ENCODE measurements at regions not wholly inside any gene's neighbourhood (a gene's known extent, or its start where the extent isn't known, plus 50 kb on each side); places are given as distances from the start of the nearest gene placed in this dataset.
A peak's percentile ranks its signal among the peaks of the same experiment; 100 is the strongest.

DNA sequence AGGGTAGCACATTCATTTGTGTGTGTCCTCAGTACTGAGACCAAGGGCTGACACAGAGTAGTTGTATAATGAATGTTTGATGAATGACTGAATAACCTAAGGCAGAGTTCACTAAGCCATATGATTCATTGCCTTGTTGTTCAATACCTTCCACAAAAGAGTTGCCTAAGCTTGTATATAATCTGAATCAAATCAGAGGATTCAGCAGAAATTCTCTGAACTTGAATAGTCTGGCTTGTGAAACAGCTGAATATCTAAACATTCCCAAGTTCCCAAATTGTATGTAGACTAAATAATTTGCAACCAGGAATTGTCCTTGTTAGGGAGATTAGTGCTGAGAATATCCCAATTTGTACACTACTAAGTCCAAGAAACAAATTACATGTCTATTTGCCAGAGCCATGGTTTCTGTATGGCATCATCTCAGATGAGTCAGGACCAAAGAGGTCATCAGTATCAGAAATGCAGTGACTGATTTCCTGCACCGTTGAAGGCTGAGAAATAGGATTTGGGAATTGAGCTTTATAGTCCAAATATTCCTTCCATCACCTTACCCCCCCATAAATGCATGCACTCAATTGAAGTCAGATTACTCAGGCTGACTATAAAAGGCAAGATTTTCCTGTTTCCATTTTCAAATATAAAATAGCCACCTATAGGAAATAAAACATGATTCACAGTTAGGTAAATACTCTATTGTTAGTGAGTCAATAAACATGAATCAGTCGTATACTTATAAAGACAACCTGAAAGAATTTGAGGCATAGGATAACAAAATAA, 168.7 kb downstream of the PHLDA1 start:
- 0 out of 2 replicates have a peak, but pooled peaks have one; percentile 29 for TF ChIP-seq ZNF660 (tag by site-specific recombination; IDR thresholded peaks at IDR 0.05)
- TF ChIP-seq, protein P1, sequence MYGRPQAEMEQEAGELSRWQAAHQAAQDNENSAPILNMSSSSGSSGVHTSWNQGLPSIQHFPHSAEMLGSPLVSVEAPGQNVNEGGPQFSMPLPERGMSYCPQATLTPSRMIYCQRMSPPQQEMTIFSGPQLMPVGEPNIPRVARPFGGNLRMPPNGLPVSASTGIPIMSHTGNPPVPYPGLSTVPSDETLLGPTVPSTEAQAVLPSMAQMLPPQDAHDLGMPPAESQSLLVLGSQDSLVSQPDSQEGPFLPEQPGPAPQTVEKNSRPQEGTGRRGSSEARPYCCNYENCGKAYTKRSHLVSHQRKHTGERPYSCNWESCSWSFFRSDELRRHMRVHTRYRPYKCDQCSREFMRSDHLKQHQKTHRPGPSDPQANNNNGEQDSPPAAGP (tag by site-specific recombination; IDR thresholded peaks at IDR 0.05), result no peak
- H3K4me3 ChIP-seq (ENCODE audit: low read depth, low read length), result no peak overlapping the region
- no peaks in the 10 kb centered on the region for H3K9me3 ChIP-seq (ENCODE audit: control insufficient read depth, insufficient read depth, low read depth, low read length)
- no peak overlapping the region for H3K27ac ChIP-seq (ENCODE audit: extremely low read depth, low read depth, low read length)
- ChIA-PET CTCF (interaction anchor here (0.7 kb wide), 1 partner anchor 129 kb away, joined by 3 read pairs; no protein-coding TSS in a partner anchor), POLR2A (no interaction called here)
- H3K4me1 ChIP-seq (ENCODE audit: control insufficient read depth, insufficient read depth, low read length), result no peaks in the 10 kb centered on the region
- H3K36me3 ChIP-seq (ENCODE audit: control insufficient read depth in 2 of 2, insufficient read depth in 1 of 2, low read length in 2 of 2), result no peaks in the 10 kb centered on the region

DNA sequence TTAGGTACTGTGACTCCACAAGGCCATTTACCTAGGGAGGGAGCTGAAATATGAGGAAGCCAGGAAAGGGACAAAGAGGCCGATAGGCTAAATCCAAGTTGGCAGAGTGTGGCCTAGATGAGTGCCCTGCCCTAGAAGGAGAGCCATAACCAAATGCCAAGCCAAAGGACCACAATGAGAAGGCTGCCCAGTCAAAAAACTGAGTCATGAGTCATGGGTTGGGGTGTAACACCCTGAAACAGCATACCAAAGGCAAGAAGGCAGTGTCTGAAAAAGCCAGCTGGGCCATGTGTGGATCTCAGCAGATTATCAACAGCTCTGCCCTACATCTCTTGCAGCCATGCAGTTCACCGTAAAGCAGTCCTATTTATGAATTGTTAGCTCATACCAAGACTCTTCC, 171.7 kb downstream of the PHLDA1 start:
- Histone ChIP-seq H3K27ac (ENCODE audit: extremely low read depth, low read depth, low read length) (no peak overlapping the region), H3K4me1 (ENCODE audit: control insufficient read depth, insufficient read depth, low read length) (no peaks in the 10 kb centered on the region), H3K9me3 (ENCODE audit: control insufficient read depth, insufficient read depth, low read depth, low read length) (no peaks in the 10 kb centered on the region), H3K36me3 (ENCODE audit: control insufficient read depth in 2 of 2, insufficient read depth in 1 of 2, low read length in 2 of 2) (no peaks in the 10 kb centered on the region), H3K4me3 (ENCODE audit: low read depth, low read length) (no peak overlapping the region)
- TF ChIP-seq ZNF157 (tag by site-specific recombination; IDR thresholded peaks at IDR 0.05) (no peak), ZNF292 (tag by site-specific recombination; IDR thresholded peaks at IDR 0.05; ENCODE audit: borderline replicate concordance, low read depth) (no peak), ZNF302 (tag by site-specific recombination; IDR thresholded peaks at IDR 0.05; ENCODE audit: low read depth) (no peak), ZNF510 (tag by site-specific recombination; IDR thresholded peaks at IDR 0.05; ENCODE audit: insufficient replicate concordance) (no peak), ZNF311 (tag by site-specific recombination; IDR thresholded peaks at IDR 0.05; ENCODE audit: borderline replicate concordance) (no peak), ZNF629 (tag by site-specific recombination; IDR thresholded peaks at IDR 0.05) (no peak), ZNF354C (tag by site-specific recombination; IDR thresholded peaks at IDR 0.05; ENCODE audit: borderline replicate concordance, low read depth) (no peak), ZNF664 (tag by site-specific recombination; IDR thresholded peaks at IDR 0.05) (no peak), ZBTB48 (tag by site-specific recombination; IDR thresholded peaks at IDR 0.05) (no peak)
- TF ChIP-seq, protein P2, sequence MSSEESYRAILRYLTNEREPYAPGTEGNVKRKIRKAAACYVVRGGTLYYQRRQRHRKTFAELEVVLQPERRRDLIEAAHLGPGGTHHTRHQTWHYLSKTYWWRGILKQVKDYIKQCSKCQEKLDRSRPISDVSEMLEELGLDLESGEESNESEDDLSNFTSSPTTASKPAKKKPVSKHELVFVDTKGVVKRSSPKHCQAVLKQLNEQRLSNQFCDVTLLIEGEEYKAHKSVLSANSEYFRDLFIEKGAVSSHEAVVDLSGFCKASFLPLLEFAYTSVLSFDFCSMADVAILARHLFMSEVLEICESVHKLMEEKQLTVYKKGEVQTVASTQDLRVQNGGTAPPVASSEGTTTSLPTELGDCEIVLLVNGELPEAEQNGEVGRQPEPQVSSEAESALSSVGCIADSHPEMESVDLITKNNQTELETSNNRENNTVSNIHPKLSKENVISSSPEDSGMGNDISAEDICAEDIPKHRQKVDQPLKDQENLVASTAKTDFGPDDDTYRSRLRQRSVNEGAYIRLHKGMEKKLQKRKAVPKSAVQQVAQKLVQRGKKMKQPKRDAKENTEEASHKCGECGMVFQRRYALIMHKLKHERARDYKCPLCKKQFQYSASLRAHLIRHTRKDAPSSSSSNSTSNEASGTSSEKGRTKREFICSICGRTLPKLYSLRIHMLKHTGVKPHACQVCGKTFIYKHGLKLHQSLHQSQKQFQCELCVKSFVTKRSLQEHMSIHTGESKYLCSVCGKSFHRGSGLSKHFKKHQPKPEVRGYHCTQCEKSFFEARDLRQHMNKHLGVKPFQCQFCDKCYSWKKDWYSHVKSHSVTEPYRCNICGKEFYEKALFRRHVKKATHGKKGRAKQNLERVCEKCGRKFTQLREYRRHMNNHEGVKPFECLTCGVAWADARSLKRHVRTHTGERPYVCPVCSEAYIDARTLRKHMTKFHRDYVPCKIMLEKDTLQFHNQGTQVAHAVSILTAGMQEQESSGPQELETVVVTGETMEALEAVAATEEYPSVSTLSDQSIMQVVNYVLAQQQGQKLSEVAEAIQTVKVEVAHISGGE (tag by site-specific recombination; conservative IDR thresholded peaks at IDR 0.05; ENCODE audit: low read depth), result no peak
- TF ChIP-seq, protein P3, sequence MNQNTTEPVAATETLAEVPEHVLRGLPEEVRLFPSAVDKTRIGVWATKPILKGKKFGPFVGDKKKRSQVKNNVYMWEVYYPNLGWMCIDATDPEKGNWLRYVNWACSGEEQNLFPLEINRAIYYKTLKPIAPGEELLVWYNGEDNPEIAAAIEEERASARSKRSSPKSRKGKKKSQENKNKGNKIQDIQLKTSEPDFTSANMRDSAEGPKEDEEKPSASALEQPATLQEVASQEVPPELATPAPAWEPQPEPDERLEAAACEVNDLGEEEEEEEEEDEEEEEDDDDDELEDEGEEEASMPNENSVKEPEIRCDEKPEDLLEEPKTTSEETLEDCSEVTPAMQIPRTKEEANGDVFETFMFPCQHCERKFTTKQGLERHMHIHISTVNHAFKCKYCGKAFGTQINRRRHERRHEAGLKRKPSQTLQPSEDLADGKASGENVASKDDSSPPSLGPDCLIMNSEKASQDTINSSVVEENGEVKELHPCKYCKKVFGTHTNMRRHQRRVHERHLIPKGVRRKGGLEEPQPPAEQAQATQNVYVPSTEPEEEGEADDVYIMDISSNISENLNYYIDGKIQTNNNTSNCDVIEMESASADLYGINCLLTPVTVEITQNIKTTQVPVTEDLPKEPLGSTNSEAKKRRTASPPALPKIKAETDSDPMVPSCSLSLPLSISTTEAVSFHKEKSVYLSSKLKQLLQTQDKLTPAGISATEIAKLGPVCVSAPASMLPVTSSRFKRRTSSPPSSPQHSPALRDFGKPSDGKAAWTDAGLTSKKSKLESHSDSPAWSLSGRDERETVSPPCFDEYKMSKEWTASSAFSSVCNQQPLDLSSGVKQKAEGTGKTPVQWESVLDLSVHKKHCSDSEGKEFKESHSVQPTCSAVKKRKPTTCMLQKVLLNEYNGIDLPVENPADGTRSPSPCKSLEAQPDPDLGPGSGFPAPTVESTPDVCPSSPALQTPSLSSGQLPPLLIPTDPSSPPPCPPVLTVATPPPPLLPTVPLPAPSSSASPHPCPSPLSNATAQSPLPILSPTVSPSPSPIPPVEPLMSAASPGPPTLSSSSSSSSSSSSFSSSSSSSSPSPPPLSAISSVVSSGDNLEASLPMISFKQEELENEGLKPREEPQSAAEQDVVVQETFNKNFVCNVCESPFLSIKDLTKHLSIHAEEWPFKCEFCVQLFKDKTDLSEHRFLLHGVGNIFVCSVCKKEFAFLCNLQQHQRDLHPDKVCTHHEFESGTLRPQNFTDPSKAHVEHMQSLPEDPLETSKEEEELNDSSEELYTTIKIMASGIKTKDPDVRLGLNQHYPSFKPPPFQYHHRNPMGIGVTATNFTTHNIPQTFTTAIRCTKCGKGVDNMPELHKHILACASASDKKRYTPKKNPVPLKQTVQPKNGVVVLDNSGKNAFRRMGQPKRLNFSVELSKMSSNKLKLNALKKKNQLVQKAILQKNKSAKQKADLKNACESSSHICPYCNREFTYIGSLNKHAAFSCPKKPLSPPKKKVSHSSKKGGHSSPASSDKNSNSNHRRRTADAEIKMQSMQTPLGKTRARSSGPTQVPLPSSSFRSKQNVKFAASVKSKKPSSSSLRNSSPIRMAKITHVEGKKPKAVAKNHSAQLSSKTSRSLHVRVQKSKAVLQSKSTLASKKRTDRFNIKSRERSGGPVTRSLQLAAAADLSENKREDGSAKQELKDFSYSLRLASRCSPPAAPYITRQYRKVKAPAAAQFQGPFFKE (tag by site-specific recombination; IDR thresholded peaks at IDR 0.05; ENCODE audit: borderline replicate concordance), result no peak
- TF ChIP-seq, protein P4, sequence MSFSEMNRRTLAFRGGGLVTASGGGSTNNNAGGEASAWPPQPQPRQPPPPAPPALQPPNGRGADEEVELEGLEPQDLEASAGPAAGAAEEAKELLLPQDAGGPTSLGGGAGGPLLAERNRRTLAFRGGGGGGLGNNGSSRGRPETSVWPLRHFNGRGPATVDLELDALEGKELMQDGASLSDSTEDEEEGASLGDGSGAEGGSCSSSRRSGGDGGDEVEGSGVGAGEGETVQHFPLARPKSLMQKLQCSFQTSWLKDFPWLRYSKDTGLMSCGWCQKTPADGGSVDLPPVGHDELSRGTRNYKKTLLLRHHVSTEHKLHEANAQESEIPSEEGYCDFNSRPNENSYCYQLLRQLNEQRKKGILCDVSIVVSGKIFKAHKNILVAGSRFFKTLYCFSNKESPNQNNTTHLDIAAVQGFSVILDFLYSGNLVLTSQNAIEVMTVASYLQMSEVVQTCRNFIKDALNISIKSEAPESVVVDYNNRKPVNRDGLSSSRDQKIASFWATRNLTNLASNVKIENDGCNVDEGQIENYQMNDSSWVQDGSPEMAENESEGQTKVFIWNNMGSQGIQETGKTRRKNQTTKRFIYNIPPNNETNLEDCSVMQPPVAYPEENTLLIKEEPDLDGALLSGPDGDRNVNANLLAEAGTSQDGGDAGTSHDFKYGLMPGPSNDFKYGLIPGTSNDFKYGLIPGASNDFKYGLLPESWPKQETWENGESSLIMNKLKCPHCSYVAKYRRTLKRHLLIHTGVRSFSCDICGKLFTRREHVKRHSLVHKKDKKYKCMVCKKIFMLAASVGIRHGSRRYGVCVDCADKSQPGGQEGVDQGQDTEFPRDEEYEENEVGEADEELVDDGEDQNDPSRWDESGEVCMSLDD (tag by site-specific recombination; IDR thresholded peaks at IDR 0.05), result no peak
- CTCF ChIA-PET, result no interaction called here
- POLR2A ChIA-PET, result no interaction called here
